ENCODE measurements at regions not wholly inside any gene's neighbourhood (a gene's known extent, or its start where the extent isn't known, plus 50 kb on each side); places are given as distances from the start of the nearest gene placed in this dataset.

GRCh38 chr22:34609646-34610045 is 456.3 kb upstream of the ISX start:
- DNase-seq (ENCODE audit: low spot score), result no peak
- intact Hi-C loops (cut with micrococcal nuclease; ENCODE audit: unreplicated experiment), result no loop called here
- TF ChIP-seq CTCF (conservative IDR thresholded peaks at IDR 0.05; ENCODE audit: low read depth, low read length), result no peak
- TF ChIP-seq EZH2 (IDR thresholded peaks at IDR 0.05; ENCODE audit: borderline replicate concordance, low read depth, low read length, poor library complexity, severe bottlenecking), result no peak
- H3K27me3 ChIP-seq (replicated peaks; ENCODE audit: insufficient read depth, low read depth, low read length, poor library complexity), result no peaks in the 10 kb centered on the region
- no peaks in the 10 kb centered on the region for H3K36me3 ChIP-seq (ENCODE audit: insufficient read depth, low read length, poor library complexity, severe bottlenecking)
- H3K9me3 ChIP-seq (ENCODE audit: low read depth, low read length, poor library complexity, severe bottlenecking), result peaks cover 5% of the 10 kb centered on the region
- BruUV-seq (replicated peaks), result no TSS peak
- no peak overlapping the region for H3K27ac ChIP-seq (ENCODE audit: low read depth, low read length, poor library complexity, severe bottlenecking)
- H3K4me1 ChIP-seq (ENCODE audit: insufficient read depth, low read length, poor library complexity, severe bottlenecking), result no peaks in the 10 kb centered on the region
- no peak overlapping the region for H3K4me3 ChIP-seq (ENCODE audit: low read depth, low read length, poor library complexity, severe bottlenecking)
- ChIA-PET CTCF (no interaction called here), POLR2A (ENCODE audit: low non-redundant PET) (no interaction called here)

GRCh38 chr22:34620161-34620560 is 445.8 kb upstream of the ISX start:
- Histone ChIP-seq H3K4me3 (ENCODE audit: low read depth, low read length, poor library complexity, severe bottlenecking) (no peak overlapping the region), H3K4me1 (ENCODE audit: insufficient read depth, low read length, poor library complexity, severe bottlenecking) (no peaks in the 10 kb centered on the region), H3K36me3 (ENCODE audit: insufficient read depth, low read length, poor library complexity, severe bottlenecking) (no peaks in the 10 kb centered on the region), H3K9me3 (ENCODE audit: low read depth, low read length, poor library complexity, severe bottlenecking) (no peaks in the 10 kb centered on the region), H3K27ac (ENCODE audit: low read depth, low read length, poor library complexity, severe bottlenecking) (no peak overlapping the region), H3K27me3 (replicated peaks; ENCODE audit: insufficient read depth, low read depth, low read length, poor library complexity) (no peaks in the 10 kb centered on the region)
- intact Hi-C loops (cut with micrococcal nuclease; ENCODE audit: unreplicated experiment), result no loop called here
- POLR2A ChIA-PET (ENCODE audit: low non-redundant PET), result no interaction called here
- CTCF ChIA-PET, result no interaction called here
- no peak for DNase-seq (ENCODE audit: low spot score)
- TF ChIP-seq EZH2 (IDR thresholded peaks at IDR 0.05; ENCODE audit: borderline replicate concordance, low read depth, low read length, poor library complexity, severe bottlenecking) (no peak), CTCF (conservative IDR thresholded peaks at IDR 0.05; ENCODE audit: low read depth, low read length) (no peak)
- BruUV-seq (replicated peaks), result no TSS peak

GRCh38 chr22:34620832-34621231 is 445.1 kb upstream of the ISX start:
- intact Hi-C loops (cut with micrococcal nuclease; ENCODE audit: unreplicated experiment), result no loop called here
- TF ChIP-seq CTCF (conservative IDR thresholded peaks at IDR 0.05; ENCODE audit: low read depth, low read length), result no peak
- TF ChIP-seq EZH2 (IDR thresholded peaks at IDR 0.05; ENCODE audit: borderline replicate concordance, low read depth, low read length, poor library complexity, severe bottlenecking), result no peak
- DNase-seq (ENCODE audit: low spot score), result no peak
- no TSS peak for BruUV-seq (replicated peaks)
- H3K4me3 ChIP-seq (ENCODE audit: low read depth, low read length, poor library complexity, severe bottlenecking), result no peak overlapping the region
- no peaks in the 10 kb centered on the region for H3K4me1 ChIP-seq (ENCODE audit: insufficient read depth, low read length, poor library complexity, severe bottlenecking)
- ChIA-PET POLR2A (ENCODE audit: low non-redundant PET) (no interaction called here), CTCF (no interaction called here)
- H3K9me3 ChIP-seq (ENCODE audit: low read depth, low read length, poor library complexity, severe bottlenecking), result no peaks in the 10 kb centered on the region
- H3K27ac ChIP-seq (ENCODE audit: low read depth, low read length, poor library complexity, severe bottlenecking), result no peak overlapping the region
- H3K36me3 ChIP-seq (ENCODE audit: insufficient read depth, low read length, poor library complexity, severe bottlenecking), result no peaks in the 10 kb centered on the region
- H3K27me3 ChIP-seq (replicated peaks; ENCODE audit: insufficient read depth, low read depth, low read length, poor library complexity), result no peaks in the 10 kb centered on the region

All from A673 (cell line).